ENCODE measurements at regions not wholly inside any gene's neighbourhood (a gene's known extent, or its start where the extent isn't known, plus 50 kb on each side); places are given as distances from the start of the nearest gene placed in this dataset.

GRCh38 chr5:98556712-98557111 lies 216.8 kb upstream of the RGMB start:
- H3K27ac Mint-ChIP-seq (ENCODE audit: unreplicated experiment), result no peak overlapping the region
- no peaks in the 10 kb centered on the region for H3K27me3 Mint-ChIP-seq (ENCODE audit: unreplicated experiment)
- no peak overlapping the region for H3K4me3 Mint-ChIP-seq (ENCODE audit: unreplicated experiment)
- no peaks in the 10 kb centered on the region for H3K36me3 Mint-ChIP-seq (ENCODE audit: low read depth, unreplicated experiment)
- no peaks in the 10 kb centered on the region for H3K4me1 Mint-ChIP-seq (ENCODE audit: unreplicated experiment)
- no peak for TF ChIP-seq CTCF (IDR thresholded peaks at IDR 0.05; ENCODE audit: unreplicated experiment)
- DNase-seq (ENCODE audit: low spot score), result no peak
- no peaks in the 10 kb centered on the region for H3K9me3 Mint-ChIP-seq (ENCODE audit: unreplicated experiment)

GRCh38 chr5:98557916-98558315 lies 215.5 kb upstream of the RGMB start:
- H3K4me1 Mint-ChIP-seq (ENCODE audit: unreplicated experiment), result no peaks in the 10 kb centered on the region
- DNase-seq (ENCODE audit: low spot score), result no peak
- TF ChIP-seq CTCF (IDR thresholded peaks at IDR 0.05; ENCODE audit: unreplicated experiment), result no peak
- no peaks in the 10 kb centered on the region for H3K27me3 Mint-ChIP-seq (ENCODE audit: unreplicated experiment)
- H3K4me3 Mint-ChIP-seq (ENCODE audit: unreplicated experiment), result no peak overlapping the region
- H3K27ac Mint-ChIP-seq (ENCODE audit: unreplicated experiment), result no peak overlapping the region
- no peaks in the 10 kb centered on the region for H3K9me3 Mint-ChIP-seq (ENCODE audit: unreplicated experiment)
- H3K36me3 Mint-ChIP-seq (ENCODE audit: low read depth, unreplicated experiment), result no peaks in the 10 kb centered on the region

GRCh38 chr5:98563885-98564653 lies 209.4 kb upstream of the RGMB start:
- Mint-ChIP-seq H3K27ac (ENCODE audit: unreplicated experiment) (no peak overlapping the region), H3K4me1 (ENCODE audit: unreplicated experiment) (no peaks in the 10 kb centered on the region), H3K4me3 (ENCODE audit: unreplicated experiment) (no peak overlapping the region), H3K9me3 (ENCODE audit: unreplicated experiment) (no peaks in the 10 kb centered on the region), H3K36me3 (ENCODE audit: low read depth, unreplicated experiment) (no peaks in the 10 kb centered on the region), H3K27me3 (ENCODE audit: unreplicated experiment) (no peaks in the 10 kb centered on the region)
- DNase-seq (ENCODE audit: low spot score), result no peak
- TF ChIP-seq CTCF (IDR thresholded peaks at IDR 0.05; ENCODE audit: unreplicated experiment), result no peak

- no peak for TF ChIP-seq CTCF (IDR thresholded peaks at IDR 0.05; ENCODE audit: unreplicated experiment)
- no peak overlapping the region for H3K27ac Mint-ChIP-seq (ENCODE audit: unreplicated experiment)
- no peaks in the 10 kb centered on the region for H3K36me3 Mint-ChIP-seq (ENCODE audit: low read depth, unreplicated experiment)
- no peak for DNase-seq (ENCODE audit: low spot score)
- H3K27me3 Mint-ChIP-seq (ENCODE audit: unreplicated experiment), result no peaks in the 10 kb centered on the region
- no peaks in the 10 kb centered on the region for H3K4me1 Mint-ChIP-seq (ENCODE audit: unreplicated experiment)
- no peak overlapping the region for H3K4me3 Mint-ChIP-seq (ENCODE audit: unreplicated experiment)
- no peaks in the 10 kb centered on the region for H3K9me3 Mint-ChIP-seq (ENCODE audit: unreplicated experiment)
Measured at GRCh38 chr5:98564836-98565235, 208.6 kb upstream of the RGMB start.

- no peak for TF ChIP-seq CTCF (IDR thresholded peaks at IDR 0.05; ENCODE audit: unreplicated experiment)
- Mint-ChIP-seq H3K36me3 (ENCODE audit: low read depth, unreplicated experiment) (no peaks in the 10 kb centered on the region), H3K27me3 (ENCODE audit: unreplicated experiment) (no peaks in the 10 kb centered on the region), H3K9me3 (ENCODE audit: unreplicated experiment) (no peaks in the 10 kb centered on the region), H3K4me3 (ENCODE audit: unreplicated experiment) (no peak overlapping the region), H3K27ac (ENCODE audit: unreplicated experiment) (no peak overlapping the region), H3K4me1 (ENCODE audit: unreplicated experiment) (peaks cover 5% of the 10 kb centered on the region)
- DNase-seq (ENCODE audit: low spot score), result no peak
Measured at GRCh38 chr5:98568336-98568735, 205.1 kb upstream of the RGMB start.

Measured in endothelial cell (in vitro differentiated cells).